Muscle layer of colon (tissue), 2 donors: ENCODE measurements at regions not wholly inside any gene's neighbourhood (a gene's known extent, or its start where the extent isn't known, plus 50 kb on each side); places are given as distances from the start of the nearest gene placed in this dataset.

ENCODE experiments used
- H3K27ac ChIP-seq: one replicate; pipeline ENCODE4 v1.7.0; 2013; ENCODE audit warnings: low read depth, mild to moderate bottlenecking, low read length, moderate library complexity
- H3K27me3 ChIP-seq, 2 donors: one replicate each; pipeline ENCODE4 v1.7.0; 2013; ENCODE audit warnings: low read length in 2 of 2, mild to moderate bottlenecking in 2 of 2; ENCODE audit not compliant: insufficient read depth in 2 of 2, control insufficient read depth in 1 of 2
- H3K36me3 ChIP-seq: one replicate; pipeline ENCODE4 v1.7.0; 2013; ENCODE audit warnings: mild to moderate bottlenecking, low read length; ENCODE audit not compliant: insufficient read depth
- H3K4me1 ChIP-seq: one replicate; pipeline ENCODE4 v1.7.0; 2013; ENCODE audit warnings: mild to moderate bottlenecking, low read length; ENCODE audit not compliant: insufficient read depth
- H3K4me3 ChIP-seq, 2 donors: one replicate each; pipeline ENCODE4 v1.7.0; 2013; ENCODE audit warnings: low read length in 2 of 2, low read depth in 1 of 2, mild to moderate bottlenecking in 1 of 2, moderate library complexity in 1 of 2
- H3K9ac ChIP-seq: one replicate; pipeline ENCODE4 v1.7.0; 2013; ENCODE audit warnings: low read length
- H3K9me3 ChIP-seq: one replicate; pipeline ENCODE4 v1.7.0; 2013; ENCODE audit warnings: mild to moderate bottlenecking, low read length
- donor health status: abdominal sarcoma.
- donor health status: Adenocarcinoma of cecum.

DNA sequence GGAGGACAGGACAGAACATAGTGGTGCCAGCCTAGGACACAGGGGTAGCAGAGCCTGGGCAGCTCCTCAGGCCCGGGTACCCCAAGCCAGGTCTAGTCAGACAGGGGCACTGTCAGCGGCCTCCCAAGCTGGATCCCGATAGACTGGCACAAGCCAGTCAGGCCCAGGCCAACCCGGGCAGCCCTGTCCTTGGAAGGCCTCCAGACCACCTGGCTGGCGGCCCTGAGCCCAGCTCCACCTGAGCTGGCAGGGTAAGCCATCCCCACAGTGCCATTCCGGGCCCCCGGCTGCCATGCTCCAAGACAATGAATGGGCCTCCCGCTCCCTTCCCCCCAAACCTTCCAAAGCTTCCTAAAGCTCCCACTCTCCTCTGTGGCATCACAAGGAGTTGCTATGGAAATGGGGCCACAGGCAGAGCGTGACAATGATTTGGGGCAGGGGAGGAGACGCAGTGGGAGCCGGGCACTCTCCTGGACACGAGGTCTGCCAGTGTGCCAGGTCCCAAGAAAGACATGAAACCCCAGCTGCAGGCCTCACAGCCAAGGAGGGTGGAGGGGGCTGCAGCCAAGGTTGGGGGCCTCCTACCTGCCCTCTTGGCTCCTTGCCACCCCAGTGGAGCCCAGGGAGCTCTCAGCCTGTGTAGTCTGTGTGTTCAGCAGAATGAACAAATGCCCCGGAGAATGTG, 165.6 kb upstream of the LINGO1 start:
- Histone ChIP-seq H3K27me3 (peaks cover 0 to 6% of the 10 kb centered on the region in 2 donors), H3K36me3 (no peaks in the 10 kb centered on the region), H3K27ac (no peak overlapping the region), H3K9me3 (no peaks in the 10 kb centered on the region), H3K4me1 (no peaks in the 10 kb centered on the region), H3K4me3 (no peak overlapping the region), H3K9ac (no peak overlapping the region)

DNA sequence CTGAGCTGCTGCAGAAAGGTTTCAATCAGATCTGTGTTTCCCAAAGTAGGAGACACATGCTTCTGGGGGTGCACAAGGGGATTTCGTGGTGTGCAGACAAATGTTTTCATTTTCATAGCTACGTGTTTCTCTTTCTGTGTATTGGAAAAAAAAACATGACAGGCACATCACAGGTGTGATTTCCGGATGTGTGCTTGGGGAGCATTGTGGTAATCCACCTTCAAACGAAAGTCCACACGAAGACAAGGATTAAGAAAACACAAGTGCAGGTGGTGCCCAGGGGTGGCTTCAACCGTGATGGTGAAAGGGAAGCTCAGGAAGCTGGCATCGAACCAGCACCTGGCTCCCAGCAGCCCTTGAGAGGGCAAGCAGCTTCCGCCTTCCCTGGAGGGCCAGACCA, 164.6 kb upstream of the LINGO1 start:
- Histone ChIP-seq H3K9ac (no peak overlapping the region), H3K9me3 (no peaks in the 10 kb centered on the region), H3K36me3 (no peaks in the 10 kb centered on the region), H3K4me3 (no peak overlapping the region), H3K27ac (no peak overlapping the region), H3K27me3 (peaks cover 0 to 6% of the 10 kb centered on the region in 2 donors), H3K4me1 (no peaks in the 10 kb centered on the region)

- H3K9ac ChIP-seq: no peak overlapping the region
- H3K4me3 ChIP-seq: no peak overlapping the region
- peaks cover 0 to 6% of the 10 kb centered on the region in 2 donors for H3K27me3 ChIP-seq
- H3K9me3 ChIP-seq: no peaks in the 10 kb centered on the region
- H3K4me1 ChIP-seq: no peaks in the 10 kb centered on the region
- H3K36me3 ChIP-seq: no peaks in the 10 kb centered on the region
- H3K27ac ChIP-seq: no peak overlapping the region
Observed at GRCh38 chr15:77796046-77796729, 163.5 kb upstream of the LINGO1 start.

DNA sequence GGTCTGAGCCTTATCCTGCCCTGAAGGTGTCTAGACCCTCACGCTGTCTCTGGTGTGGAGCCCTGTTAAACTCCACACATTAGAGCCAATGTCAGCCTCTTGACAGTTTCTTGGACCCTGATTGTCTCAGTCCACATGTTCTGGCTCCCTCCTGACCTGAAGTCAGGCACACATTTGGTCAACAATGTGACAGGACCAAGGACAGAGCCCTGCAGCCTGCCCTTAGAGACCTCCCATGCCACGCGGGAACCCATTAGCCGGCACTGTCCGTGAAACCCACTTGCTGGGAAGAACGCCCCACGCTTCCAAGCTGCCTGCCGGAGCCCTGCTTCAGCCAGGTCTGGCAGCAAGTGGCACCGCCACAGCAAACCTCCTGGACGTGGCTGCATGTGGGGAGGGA, 162.7 kb upstream of the LINGO1 start:
- Histone ChIP-seq H3K27me3 (peaks cover 0 to 6% of the 10 kb centered on the region in 2 donors), H3K4me1 (no peaks in the 10 kb centered on the region), H3K4me3 (no peak overlapping the region), H3K9me3 (no peaks in the 10 kb centered on the region), H3K27ac (no peak overlapping the region), H3K9ac (no peak overlapping the region), H3K36me3 (no peaks in the 10 kb centered on the region)

- H3K27ac ChIP-seq: no peak overlapping the region
- no peak overlapping the region for H3K4me3 ChIP-seq
- no peak overlapping the region for H3K9ac ChIP-seq
- peaks cover 0 to 6% of the 10 kb centered on the region in 2 donors for H3K27me3 ChIP-seq
- H3K9me3 ChIP-seq: no peaks in the 10 kb centered on the region
- H3K36me3 ChIP-seq: no peaks in the 10 kb centered on the region
- no peaks in the 10 kb centered on the region for H3K4me1 ChIP-seq
Observed at GRCh38 chr15:77791941-77792340, 159.2 kb upstream of the LINGO1 start.

DNA sequence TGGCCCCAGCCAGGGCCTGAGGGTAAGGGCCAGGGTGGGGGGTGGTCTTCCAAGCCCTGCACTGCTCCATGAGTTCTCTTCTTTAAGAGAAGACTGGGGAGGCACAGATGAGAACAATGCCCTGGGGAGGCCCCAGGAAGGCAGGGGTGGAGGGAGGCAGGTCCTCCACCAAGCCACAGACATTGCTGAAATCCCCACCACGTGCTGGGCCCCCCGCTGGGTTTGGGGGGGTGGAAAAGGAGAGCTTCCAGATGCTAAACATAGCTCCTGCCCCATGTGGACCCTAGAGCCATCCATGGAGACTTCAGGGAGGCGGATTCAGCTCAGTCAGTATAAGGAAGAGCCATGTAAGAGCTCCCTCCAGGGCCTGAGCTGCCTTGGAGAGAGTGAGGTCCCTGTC, 157.8 kb upstream of the LINGO1 start:
- Histone ChIP-seq H3K9me3 (no peaks in the 10 kb centered on the region), H3K4me3 (no peak overlapping the region), H3K4me1 (no peaks in the 10 kb centered on the region), H3K36me3 (no peaks in the 10 kb centered on the region), H3K9ac (no peak overlapping the region), H3K27me3 (peaks cover 0 to 5% of the 10 kb centered on the region in 2 donors), H3K27ac (no peak overlapping the region)

DNA sequence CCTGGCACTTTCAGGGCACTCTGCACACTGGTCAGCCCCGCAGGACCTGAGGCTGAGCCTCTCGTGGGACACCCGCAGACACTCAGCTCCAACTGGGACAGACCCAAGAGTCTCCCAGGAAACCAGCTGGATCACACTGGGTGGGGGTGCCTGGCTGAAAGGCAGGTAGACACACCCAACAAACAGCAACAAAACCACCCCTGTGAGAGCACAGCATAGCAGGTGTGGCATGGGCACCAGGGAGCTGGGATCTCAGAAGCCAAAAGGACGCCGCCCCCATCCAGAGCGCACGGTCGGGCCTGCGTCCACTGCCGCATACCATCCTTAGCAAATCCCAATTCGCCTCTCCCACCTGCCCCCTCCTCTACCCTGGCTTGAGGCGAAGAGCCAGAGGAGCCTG, 154.2 kb upstream of the LINGO1 start:
- Histone ChIP-seq H3K27me3 (peaks cover 0 to 5% of the 10 kb centered on the region in 2 donors), H3K36me3 (no peaks in the 10 kb centered on the region), H3K9ac (no peak overlapping the region), H3K4me1 (no peaks in the 10 kb centered on the region), H3K9me3 (no peaks in the 10 kb centered on the region), H3K4me3 (no peak overlapping the region), H3K27ac (no peak overlapping the region)

GRCh38 chr15:77786181-77786890, 153.6 kb upstream of the LINGO1 start:
- H3K9ac ChIP-seq: no peak overlapping the region
- no peak overlapping the region for H3K4me3 ChIP-seq
- H3K27ac ChIP-seq: no peak overlapping the region
- no peaks in the 10 kb centered on the region for H3K36me3 ChIP-seq
- H3K4me1 ChIP-seq: no peaks in the 10 kb centered on the region
- H3K9me3 ChIP-seq: no peaks in the 10 kb centered on the region
- peaks cover 0 to 5% of the 10 kb centered on the region in 2 donors for H3K27me3 ChIP-seq

DNA sequence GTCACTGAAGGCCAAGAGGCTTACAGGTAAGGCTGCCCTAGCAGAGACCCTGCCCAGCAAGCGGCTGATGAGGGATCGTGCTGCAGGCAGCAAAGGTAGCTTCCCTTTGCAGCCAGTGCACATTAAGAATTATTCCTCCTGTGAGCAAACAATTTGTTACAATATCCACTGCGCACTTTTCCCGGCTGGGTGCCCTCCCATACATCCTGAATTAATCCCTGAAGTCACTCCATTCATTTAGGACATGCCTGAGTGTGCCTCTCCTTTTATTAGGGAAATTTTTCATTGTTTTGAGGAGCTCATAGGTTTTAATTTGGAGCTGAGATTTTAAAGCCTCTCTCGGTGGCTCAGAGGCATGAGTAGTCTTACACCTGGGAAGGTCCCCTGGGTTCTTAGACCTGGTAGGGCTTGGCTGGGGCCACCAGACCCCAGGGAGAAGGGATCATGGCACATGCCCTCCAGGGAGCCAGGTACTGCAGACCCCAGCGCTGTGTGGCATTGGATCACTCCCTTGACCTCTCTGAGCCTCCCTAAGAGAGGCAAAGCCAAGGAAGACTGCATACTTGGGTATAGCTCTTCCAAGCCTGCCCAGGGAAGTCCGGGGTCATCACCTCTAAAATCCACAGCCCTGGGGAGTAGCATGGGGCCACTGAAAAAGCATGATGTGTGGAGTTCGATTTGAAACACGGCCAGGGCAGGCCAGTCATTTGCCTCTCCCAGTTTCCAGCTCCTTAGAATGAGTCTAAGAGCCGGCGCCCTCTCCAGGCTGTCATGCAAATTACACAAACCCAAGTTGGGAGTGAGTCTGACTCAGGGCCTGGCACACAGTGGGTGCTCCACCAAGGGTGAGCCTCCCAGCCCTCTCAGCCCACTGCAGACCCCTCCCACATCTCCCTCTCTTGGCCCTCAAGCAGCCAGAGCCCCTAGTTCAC, 151.9 kb upstream of the LINGO1 start:
- Histone ChIP-seq H3K4me3 (no peak overlapping the region), H3K4me1 (no peaks in the 10 kb centered on the region), H3K27ac (no peak overlapping the region), H3K36me3 (no peaks in the 10 kb centered on the region), H3K27me3 (peaks cover 0 to 5% of the 10 kb centered on the region in 2 donors), H3K9ac (no peak overlapping the region), H3K9me3 (peaks cover 8% of the 10 kb centered on the region)

GRCh38 chr15:77783636-77784035, 150.9 kb upstream of the LINGO1 start:
- Histone ChIP-seq H3K27ac (no peak overlapping the region), H3K27me3 (peaks cover 0 to 5% of the 10 kb centered on the region in 2 donors), H3K4me1 (no peaks in the 10 kb centered on the region), H3K4me3 (no peak overlapping the region), H3K9me3 (peaks cover 8% of the 10 kb centered on the region), H3K36me3 (no peaks in the 10 kb centered on the region), H3K9ac (no peak overlapping the region)

DNA sequence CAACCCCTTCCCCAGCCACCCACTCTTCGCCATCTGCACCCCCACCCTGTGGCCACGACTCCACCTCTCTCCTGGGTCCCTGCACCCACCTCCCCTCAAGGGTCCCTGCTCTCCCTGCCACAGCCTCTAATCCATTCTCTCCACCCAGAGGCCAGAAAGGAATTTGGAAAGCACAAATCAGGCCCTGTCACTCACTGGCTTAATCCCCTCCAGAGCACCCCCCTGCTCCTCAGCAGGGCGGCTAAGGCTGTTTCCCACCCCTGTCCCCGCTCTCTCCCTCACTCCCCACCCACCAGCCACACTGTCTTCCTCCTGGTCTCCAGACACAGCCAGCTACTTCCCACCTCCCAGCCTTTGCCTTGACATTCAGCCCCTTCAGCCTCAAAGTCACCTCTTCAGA, 150.0 kb upstream of the LINGO1 start:
- H3K9me3 ChIP-seq: peaks cover 8% of the 10 kb centered on the region
- H3K27me3 ChIP-seq: peaks cover 0 to 5% of the 10 kb centered on the region in 2 donors
- no peak overlapping the region for H3K27ac ChIP-seq
- H3K9ac ChIP-seq: no peak overlapping the region
- H3K4me3 ChIP-seq: no peak overlapping the region
- no peaks in the 10 kb centered on the region for H3K4me1 ChIP-seq
- no peaks in the 10 kb centered on the region for H3K36me3 ChIP-seq
